ENCODE measurements at regions not wholly inside any gene's neighbourhood (a gene's known extent, or its start where the extent isn't known, plus 50 kb on each side); places are given as distances from the start of the nearest gene placed in this dataset.
"Not testable (repeated sequence)": the region's sequence is repeated elsewhere in the genome, so short reads cannot be mapped to it uniquely, and the experiment has no call there.

DNA sequence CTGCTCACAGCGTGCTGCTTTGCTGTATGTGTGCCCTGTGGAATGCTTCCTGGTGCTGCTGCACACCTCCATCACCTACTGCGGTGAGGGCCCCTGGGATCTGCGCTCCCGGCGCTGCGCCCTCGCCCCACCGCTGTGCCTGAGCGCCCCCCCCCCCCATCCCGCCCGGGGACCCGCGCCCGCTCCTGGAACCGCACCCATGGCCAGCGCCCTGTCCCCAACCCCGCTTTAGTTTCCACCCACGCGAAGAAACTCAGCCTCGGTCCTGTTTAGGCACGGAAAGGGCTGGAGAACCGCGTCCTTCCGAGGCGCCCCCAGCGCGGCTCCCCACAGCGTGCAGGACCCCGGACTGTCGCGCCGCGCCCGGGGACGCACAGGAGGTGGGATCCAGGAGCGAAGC lies 265.5 kb downstream of the POTEB3 start:
- not testable (repeated sequence) for DNase-seq (ENCODE audit: low spot score)

DNA sequence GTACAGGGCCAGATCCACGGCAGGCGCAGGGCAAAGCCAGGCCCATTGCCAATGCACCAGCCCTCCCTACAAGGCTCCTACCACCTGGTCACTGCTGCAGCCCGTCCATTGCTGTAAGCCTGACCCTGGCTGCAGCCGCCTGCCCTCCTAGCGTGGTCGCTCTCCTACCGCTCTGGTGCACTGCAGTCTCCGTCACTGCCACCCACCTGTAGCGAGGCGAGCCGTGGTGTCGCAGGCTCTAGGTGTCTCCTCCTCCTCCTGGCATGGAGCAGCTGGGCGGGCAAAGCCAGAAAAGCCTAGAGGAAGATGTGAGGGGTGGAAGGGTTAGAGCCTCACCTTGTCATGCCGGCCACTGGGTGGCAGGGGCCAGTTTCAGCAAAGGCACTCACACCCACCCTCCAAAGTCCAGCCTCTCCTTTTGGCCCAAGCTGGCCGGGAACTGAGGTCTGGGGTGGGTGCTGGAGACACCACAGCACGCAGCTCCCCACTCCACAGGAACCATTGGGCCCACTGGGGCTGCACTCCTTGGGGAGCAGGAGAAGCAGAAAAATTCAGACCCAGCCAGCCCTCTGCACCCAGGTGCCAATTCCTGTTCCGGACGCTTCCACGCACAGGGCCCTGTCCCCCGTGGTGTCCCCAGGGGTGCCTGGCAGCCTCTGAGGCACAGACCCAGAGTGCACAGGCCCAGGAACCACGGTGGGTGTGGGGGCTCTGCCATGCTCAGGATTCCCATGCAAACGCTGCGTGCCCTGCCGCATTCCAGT lies 285.3 kb upstream of the POTEB2 start:
- not testable (repeated sequence) for DNase-seq (ENCODE audit: low spot score)

DNA sequence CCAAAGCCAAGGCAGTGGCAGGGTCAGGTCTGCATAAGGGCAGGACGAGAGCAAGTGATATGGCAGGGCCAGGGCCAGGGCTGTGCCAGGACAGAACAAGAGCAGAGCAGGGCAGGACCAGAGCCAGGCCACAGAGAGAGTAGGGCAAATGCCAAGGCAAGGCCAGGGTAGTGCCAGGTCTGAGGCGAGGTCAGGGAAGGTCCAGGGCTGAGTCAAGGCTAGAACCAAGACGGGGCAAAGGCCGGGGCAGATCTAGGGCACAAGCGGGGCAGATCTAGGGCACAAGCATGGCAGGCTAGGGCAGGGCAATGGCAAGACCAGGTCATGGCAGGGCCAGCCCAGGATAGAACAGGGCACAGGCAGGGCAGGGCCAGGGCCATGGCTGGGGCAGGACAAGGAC lies 282.0 kb upstream of the POTEB2 start:
- not testable (repeated sequence) for DNase-seq (ENCODE audit: low spot score)

DNA sequence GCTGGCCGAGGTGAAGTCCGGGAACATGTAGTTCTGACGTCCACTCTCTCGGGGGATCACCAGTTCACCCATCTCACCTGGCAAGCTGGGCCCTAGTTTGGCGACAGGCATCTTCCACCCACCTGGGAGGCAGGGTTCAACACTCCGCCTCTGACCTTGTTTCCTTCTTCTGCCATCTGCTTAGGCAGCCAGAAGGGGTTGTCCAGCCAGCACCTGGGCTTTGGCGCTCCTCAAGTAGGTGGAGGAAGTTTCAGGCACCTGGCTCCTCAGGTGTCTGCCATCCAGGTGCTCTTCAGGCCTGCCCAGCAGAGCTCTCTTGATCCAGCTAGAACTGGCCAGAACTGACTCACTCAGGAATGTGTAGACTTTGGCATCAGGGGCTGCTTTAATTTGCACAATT lies 267.8 kb upstream of the POTEB2 start:
- DNase-seq (ENCODE audit: low spot score) = not testable (repeated sequence)

DNA sequence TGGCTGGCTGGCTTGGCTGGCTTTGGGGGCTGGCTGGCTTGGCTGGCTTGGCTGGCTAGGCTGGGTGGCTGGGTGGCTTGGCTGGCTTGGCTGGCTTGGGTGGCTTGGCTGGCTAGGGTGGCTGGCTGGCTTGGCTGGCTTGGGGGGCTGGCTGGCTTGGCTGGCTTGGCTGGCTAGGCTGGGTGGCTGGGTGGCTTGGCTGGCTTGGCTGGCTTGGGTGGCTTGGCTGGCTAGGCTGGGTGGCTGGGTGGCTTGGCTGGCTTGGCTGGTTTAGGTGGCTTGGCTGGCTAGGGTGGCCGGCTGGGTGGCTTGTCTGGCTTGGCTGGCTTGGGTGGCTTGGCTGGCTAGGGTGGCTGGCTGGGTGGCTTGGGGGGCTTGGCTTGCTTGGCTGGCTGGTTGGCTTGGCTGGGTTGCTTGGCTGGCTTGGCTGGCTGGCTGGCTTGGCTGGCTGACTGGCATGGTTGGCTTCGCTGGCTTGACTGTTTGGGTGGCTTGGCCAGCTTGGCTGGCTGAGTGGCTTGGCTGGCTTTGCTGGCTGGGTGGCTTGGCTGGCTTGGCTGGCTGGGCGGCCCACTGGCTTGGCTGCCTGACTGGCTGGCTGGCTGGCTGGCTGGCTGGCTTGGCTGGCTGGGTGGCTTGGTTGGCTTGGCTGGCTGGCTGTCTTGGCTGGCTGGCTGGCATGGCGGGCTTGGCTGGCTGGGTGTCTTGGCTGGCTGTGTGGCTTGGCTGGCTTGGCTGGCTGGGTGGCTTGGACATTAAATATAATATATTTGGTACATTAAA lies 246.3 kb upstream of the POTEB2 start:
- DNase-seq (ENCODE audit: low spot score) = peak; percentile 9

DNA sequence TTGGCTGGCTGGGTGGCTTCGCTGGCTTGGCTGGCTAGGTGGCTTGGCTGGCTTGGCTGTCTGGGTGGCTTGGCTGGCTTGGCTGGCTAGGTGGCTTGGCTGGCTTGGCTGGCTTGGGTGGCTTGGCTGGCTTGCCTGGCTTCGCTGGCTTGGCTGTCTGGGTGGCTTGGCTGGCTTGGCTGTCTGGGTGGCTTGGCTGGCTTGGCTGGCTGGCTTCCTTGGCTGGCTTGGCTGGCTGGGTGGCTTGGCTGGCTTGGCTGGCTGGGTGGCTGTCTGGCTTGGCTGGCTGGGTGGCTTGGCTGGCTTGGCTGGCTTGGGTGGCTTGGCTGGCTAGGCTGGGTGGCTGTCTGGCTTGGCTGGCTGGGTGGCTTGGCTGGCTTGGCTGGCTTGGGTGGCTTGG lies 245.7 kb upstream of the POTEB2 start:
- peak; percentile 11 for DNase-seq (ENCODE audit: low spot score)

DNA sequence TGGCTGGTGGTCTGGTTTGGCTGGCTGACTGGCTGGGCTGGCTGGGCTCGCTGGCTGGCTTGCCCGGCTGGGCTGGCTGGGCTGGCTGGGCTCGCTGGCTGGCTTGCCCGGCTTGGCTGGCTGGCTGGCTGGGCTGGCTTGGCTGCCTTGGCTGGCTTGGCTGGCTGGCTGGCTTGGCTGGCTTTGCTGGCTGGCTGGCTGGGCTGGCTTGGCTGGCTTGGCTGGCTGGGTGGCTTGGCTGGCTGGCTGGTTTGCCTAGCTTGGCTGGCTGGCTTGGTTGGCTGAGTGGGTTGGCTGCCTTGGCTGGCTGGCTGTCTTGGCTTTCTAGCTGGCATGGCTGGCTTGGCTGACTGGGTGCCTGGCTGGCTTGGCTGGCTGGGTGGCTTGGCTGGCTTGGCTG lies 245.1 kb upstream of the POTEB2 start:
- peak; percentile 5 for DNase-seq (ENCODE audit: low spot score)

DNA sequence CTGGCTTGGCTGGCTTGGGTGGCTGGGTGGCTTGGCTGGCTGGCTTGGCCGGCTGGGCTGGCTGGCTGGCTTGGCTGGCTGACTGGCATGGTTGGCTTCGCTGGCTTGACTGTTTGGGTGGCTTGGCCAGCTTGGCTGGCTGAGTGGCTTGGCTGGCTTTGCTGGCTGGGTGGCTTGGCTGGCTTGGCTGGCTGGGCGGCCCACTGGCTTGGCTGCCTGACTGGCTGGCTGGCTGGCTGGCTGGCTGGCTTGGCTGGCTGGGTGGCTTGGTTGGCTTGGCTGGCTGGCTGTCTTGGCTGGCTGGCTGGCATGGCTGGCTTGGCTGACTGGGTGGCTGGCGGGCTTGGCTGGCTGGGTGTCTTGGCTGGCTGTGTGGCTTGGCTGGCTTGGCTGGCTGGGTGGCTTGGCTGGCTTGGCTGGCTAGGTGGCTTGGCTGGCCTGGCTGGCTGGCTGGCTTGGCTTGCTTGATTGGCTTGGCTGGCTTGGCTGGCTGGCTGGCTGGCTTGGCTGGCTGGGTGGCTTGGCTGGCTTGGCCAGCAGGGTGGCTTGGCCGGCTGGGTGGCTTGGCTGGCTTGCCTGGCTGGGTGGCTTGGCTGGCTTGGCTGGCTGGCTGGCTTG lies 244.2 kb upstream of the POTEB2 start:
- DNase-seq (ENCODE audit: low spot score) = peak; percentile 14

DNA sequence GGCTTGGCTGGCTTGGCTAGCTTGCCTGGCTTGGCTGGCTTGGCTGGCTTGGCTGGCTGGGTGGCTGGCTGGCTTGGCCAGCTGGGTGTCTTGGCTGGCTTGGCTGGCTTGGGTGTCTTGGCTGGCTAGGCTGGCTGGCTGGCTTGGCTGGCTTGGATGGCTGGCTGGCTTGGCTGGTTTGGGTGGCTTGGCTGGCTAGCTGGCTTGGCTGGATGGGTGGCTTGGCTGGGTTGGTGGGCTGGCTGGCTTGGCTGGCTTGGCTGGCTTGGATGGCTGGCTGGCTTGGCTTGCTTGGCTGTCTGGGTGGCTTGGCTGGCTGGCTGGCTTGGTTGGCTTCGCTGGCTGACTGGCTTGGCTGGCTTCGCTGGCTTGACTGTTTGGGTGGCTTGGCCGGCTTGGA lies 242.3 kb upstream of the POTEB2 start:
- not testable (repeated sequence) for DNase-seq (ENCODE audit: low spot score)

DNA sequence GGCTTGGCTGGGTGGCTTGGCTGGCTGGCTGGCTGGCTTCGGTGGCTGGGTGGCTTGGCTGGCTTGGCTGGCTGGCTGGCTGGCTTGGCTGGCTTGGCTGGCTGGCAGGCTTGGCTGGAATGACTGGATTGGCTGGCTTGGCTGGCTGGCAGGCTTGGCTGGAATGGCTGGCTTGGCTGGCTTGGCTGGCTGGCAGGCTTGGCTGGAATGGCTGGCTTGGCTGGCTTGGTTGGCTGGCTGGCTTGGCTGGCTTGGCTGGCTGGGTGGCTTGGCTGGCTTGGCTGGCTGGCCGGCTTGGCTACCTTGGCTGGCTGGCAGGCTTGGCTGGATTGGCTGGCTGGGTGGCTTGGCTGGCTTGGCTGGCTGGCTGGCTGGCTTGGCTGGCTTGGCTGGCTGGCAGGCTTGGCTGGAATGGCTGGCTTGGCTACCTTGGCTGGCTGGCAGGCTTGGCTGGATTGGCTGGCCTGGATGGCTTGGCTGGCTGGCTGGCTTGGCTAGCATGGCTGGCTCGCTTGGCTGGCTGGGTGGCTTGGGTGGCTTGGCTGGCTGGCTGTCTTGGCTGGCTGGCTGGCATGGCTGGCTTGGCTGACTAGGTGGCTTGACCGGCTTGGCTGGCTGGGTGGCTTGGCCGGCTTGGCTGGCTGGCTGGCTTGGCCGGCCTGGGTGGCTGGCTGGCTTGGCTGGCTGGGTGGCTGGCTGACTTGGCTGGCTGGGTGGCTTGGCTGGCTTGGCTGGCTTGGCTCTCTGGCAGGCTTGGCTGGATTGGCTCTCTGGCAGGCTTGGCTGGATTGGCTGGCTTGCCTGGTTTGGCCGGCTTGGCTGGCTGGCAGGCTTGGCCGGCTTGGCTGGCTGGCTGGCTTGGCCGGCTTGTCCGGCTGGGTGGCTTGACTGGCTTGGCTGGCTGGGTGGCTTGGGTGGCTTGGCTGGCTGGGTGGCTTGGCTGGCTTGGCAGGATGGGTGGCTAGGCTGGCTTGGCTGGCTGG lies 241.6 kb upstream of the POTEB2 start:
- not testable (repeated sequence) for DNase-seq (ENCODE audit: low spot score)

DNA sequence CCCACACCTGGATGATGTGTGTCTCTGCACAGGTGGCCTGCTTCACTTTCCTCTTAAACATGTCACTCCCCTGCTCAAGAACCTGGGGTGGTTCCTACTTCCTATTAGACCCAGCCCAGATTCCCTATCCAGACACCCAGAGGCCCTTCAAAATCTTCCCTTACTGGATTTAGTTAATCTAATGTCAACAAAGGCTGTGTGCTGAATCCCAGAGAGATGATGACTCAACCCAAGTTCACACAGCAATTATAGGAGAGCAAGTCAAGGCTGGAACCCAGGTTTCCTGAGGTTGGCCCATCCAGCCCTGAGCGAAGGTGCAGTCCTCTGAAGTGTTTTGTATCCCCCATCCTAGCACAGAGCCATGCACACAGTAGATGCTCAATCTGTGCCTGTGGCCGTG lies 230.5 kb upstream of the POTEB2 start:
- DNase-seq (ENCODE audit: low spot score) = not testable (repeated sequence)

DNA sequence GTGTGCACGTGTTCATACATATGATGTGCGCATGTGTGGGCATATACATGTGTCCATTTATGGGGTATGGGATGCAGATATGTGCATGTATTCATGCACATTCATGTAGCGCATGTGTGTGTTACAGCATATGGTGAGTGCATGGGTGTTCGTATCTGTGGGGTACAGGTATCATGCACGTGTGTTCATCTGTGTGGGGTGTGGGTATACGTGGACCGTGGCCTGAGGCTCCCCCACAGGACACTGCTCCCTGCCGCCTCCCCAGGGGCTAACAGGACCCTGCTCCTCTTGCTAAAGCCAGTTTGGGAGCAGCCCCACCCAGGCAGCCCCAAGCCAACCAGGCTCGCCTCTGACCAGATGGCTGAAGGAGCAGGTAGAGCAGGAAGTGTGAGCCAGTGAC lies 213.4 kb upstream of the POTEB2 start:
- not testable (repeated sequence) for DNase-seq (ENCODE audit: low spot score)

DNA sequence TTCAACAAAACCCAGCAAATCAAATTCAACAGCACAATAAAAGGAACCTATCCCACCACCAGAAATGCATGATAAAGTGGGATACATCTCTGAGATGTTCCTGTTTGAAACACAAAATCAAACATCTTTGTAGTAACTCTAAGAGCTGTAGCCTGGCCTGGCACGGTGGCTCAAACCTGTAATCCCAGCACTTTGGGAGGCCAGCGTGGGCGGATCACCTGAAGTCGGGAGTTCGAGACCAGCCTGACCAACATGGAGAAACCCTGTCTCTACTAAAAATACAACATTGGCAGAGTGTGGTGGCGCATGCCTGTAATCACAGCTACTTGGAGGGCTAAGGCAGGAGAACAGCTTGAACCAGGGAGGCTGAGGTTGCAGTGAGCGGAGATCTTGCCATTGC lies 202.8 kb upstream of the POTEB2 start:
- not testable (repeated sequence) for DNase-seq (ENCODE audit: low spot score)

DNA sequence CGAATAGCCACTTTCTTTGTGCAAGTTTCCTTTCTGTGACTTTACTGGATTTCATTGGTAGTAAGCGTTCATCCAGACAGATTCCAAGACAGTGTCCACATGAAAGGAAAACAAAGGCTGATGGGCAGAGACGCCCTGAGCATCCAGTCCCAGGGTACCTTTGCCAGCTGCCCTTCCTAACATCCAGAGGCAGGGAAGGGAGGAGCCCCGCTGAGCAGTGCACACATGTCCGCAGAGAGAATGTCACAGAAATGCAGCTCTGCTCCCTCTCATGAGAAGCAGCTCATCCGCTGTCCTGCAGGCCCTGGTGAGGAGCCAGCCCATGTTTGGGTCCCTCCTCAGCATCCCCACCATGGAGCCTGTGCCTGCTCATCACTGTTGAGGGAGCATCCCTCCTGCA lies 197.4 kb upstream of the POTEB2 start:
- not testable (repeated sequence) for DNase-seq (ENCODE audit: low spot score)

DNA sequence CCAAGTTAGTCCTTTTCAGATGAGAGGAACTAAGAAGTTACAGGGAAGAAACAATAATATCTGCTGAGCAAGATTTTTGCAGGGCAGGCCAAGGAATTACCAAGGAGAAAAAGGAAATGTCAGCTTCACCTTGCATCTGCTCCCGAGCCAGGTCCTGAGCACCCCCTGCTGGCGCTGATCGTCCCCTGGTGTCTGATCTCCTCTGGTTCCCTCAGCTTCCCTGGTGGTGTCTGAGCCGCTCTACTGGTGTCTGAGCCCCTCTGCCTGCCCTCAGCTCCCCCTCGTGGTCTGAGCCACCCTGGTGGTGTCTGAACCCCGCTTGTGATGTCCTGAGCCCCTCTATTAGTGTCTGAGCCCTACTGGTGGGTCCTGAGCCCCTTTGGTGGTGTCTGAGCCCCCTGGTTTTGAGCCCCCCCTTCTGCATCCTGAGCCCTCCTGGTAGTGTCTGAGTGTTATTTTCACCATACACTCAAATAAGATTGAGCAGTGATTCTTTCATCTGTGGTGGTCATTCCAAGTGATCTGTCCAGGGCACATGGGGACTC lies 196.6 kb upstream of the POTEB2 start:
- DNase-seq (ENCODE audit: low spot score) = not testable (repeated sequence)

DNA sequence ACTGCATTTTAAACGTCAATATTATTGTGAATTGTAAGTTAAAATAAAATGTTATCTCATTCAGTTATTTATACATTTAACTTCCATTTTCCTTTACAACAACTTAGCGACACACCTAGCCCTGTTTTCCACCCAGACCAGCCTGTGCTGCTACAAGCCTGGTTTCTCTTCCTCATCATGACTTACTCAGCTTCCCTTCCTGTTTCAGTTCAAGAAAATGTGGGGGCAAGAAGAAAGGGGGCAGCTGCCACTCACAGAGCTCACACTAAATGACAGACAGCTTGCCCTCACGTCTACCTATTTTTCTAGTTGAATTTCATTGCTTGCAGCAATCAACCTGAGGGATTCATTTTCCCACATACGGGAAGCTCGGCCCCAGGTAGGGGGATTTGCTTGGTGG lies 185.8 kb upstream of the POTEB2 start:
- DNase-seq (ENCODE audit: low spot score) = not testable (repeated sequence)

DNA sequence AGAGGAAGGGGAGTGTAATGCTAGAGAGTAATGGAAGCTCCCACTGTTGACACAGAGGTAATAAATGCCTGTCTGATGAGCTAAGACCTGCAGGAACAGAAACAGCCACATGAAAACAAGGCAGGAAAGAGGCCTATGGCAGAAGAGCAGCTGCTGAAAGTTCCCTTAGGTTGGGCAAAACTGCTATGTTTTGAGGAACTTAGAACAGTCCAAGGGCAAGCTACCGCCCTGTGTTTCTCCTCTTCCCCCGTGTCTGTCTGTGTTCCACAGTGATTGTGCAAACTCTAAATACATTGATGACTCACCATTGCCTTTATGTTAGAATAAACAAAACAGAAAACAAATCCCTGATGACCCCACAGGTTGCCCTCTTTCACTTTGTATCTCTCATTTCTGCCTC lies 165.6 kb upstream of the POTEB2 start:
- not testable (repeated sequence) for DNase-seq (ENCODE audit: low spot score)

DNA sequence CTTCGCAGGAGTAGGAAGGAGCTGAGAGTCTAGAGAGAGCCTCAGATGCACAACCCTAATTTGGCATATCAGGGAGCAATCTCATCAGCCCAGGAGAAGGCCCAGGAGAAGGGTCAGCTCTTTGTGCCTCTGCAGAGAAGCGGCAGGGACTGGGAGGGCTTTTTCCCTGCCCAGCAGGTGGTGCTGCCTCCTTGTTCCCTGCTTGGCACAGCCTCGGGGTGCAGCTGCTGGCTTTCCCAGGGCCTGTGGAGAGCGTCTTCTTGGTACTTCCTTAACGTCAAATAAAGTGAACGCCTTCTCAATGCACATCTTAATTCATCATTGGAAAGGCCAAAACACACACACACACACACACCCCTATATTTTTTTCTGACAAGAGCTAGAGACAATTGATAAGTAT lies 162.9 kb upstream of the POTEB2 start:
- DNase-seq (ENCODE audit: low spot score) = not testable (repeated sequence)

DNA sequence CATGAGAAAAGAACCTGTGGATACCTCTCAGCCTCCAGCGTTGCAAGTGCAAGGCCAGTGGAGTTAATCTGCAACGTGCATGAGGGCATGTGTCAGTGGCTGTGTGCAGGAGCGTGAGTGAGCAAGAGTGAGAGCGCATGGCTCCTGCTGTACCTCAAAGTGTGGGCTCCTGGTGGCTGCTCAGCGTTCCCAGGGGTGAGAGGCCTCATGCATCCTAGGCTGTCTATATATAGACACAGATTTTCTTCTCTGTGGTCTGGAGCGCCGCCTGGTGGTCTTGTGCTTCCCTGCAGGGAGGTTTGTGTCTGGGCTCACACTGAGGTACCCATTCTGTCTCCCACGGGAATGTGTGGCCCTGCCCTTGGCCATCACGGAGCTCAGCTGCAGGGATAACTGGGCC lies 161.8 kb upstream of the POTEB2 start:
- not testable (repeated sequence) for DNase-seq (ENCODE audit: low spot score)

DNA sequence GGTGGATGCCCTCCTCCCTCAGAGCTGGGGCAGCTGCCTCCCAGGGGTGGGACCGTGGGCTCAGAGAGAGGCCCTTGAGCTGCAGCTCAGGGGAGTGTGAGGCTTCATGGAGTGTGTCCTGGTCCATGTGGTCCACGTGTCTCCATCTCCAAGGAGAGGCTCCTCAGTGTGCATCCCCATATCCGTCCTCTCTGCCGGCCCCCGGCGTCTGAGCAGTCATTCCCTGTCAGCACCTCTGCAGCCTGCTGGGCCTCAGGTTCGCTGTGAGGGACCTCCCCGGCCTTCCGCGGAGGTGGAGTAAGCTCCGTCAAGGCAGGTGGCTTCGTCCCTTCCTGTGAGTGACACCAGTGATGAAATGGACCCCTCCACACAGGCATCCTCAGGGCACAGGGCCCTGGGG lies 160.7 kb upstream of the POTEB2 start:
- not testable (repeated sequence) for DNase-seq (ENCODE audit: low spot score)
